Lung (tissue), 11 donors: ENCODE measurements at regions not wholly inside any gene's neighbourhood (a gene's known extent, or its start where the extent isn't known, plus 50 kb on each side); places are given as distances from the start of the nearest gene placed in this dataset.

ENCODE experiments used
- ATAC-seq: fragments of 200-7000 bp; cut with Tn5 transposase; one replicate; pipeline ENCODE4 v1.9.1; 2020; ENCODE audit warnings: moderate number of reproducible peaks; ENCODE audit not compliant: insufficient read depth, low FRiP score
- DNase-seq, 3 donors: peaks; one replicate each; pipeline ENCODE4 v3.0.0-alpha.2; 2013 to 2017
- H3K27ac ChIP-seq, 2 donors: one replicate each; pipeline ENCODE4 v1.5.1; 2013; ENCODE audit warnings: mild to moderate bottlenecking in 2 of 2, moderate library complexity in 2 of 2, control low read depth in 1 of 2, inconsistent platforms in 1 of 2, low read depth in 1 of 2, low read length in 1 of 2
- H3K27me3 ChIP-seq, 3 donors: one replicate each; pipeline ENCODE4 v1.5.1; 2013; ENCODE audit warnings: low read length in 2 of 3; ENCODE audit not compliant: control insufficient read depth in 3 of 3, insufficient read depth in 3 of 3
- H3K36me3 ChIP-seq, 4 donors: one replicate each; pipeline ENCODE4 v1.5.1; 2013; ENCODE audit warnings: low read length in 4 of 4, mild to moderate bottlenecking in 1 of 4, moderate library complexity in 1 of 4; ENCODE audit not compliant: control insufficient read depth in 4 of 4, insufficient read depth in 4 of 4
- H3K4me1 ChIP-seq, 5 donors: one replicate each; pipeline ENCODE4 v1.5.1; 2013; ENCODE audit warnings: low read length in 5 of 5, mild to moderate bottlenecking in 2 of 5, moderate library complexity in 1 of 5; ENCODE audit not compliant: control insufficient read depth in 5 of 5, insufficient read depth in 5 of 5
- H3K4me3 ChIP-seq: one replicate; pipeline ENCODE4 v1.5.1; 2013; ENCODE audit warnings: mild to moderate bottlenecking, control low read depth, moderate library complexity
- H3K9ac ChIP-seq, 2 donors: one replicate each; pipeline ENCODE4 v1.5.1; 2013; ENCODE audit warnings: low read length in 2 of 2, control low read depth in 1 of 2; ENCODE audit not compliant: insufficient read depth in 1 of 2
- H3K9me3 ChIP-seq, 4 donors: one replicate each; pipeline ENCODE4 v1.5.1; 2013; ENCODE audit warnings: low read length in 3 of 4, mild to moderate bottlenecking in 1 of 4, moderate library complexity in 1 of 4; ENCODE audit not compliant: control insufficient read depth in 4 of 4, insufficient read depth in 3 of 4
- CTCF ChIP-seq: IDR thresholded peaks from 2 replicates; pipeline ENCODE4 v1.5.1; 2012; ENCODE audit warnings: mild to moderate bottlenecking; ENCODE audit errors: control extremely low read depth, extremely low read depth
- WGBS, 2 donors: extraction: QIAGEN DNeasy Blood & Tissue Kit; methylation state at CpG; one replicate each; pipeline ENCODE4 v1.1.7; 2013; 5-methylcytosine and 5-hydroxymethylcytosine counted together
- donor health status: control.
- donor health status: control.
- donor health status: Bipolar disorder and iron deficiency.
- donor health status: healthy.
- donor health status: DM: yes; HTN: yes; CAD: no.

DNA sequence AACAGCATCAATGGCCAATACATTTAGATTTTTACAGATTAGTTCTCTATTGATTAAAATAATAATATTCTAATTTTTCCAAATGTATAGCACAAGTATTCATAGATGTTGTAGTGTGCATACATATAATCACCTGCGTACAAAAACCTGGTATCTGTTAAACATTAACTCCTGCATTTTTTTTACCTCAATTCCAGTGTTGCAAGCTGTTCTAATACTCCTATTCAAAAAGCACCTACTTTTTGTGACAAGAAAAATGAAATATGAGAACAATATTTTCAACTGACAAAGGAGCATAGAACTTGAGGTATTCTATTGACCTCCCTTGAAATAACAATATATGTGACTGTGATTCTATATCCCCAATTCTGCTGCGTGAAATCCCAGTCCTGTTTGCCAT lies 422.9 kb upstream of the PCDH20 start:
- no peak for TF ChIP-seq CTCF
- Histone ChIP-seq H3K4me3 (no peak overlapping the region), H3K4me1 (no peaks in the 10 kb centered on the region), H3K9me3 (no peaks in the 10 kb centered on the region), H3K27me3 (no peaks in the 10 kb centered on the region), H3K27ac (no peak overlapping the region), H3K36me3 (no peaks in the 10 kb centered on the region), H3K9ac (no peak overlapping the region)
- no peak for ATAC-seq
- DNase-seq: no peak
- WGBS, 2 donors: 71 to 83% methylated on average over 2 of the region's 2 CpGs

- DNase-seq (no peak), ATAC-seq (no peak)
- no peak overlapping the region for H3K27ac ChIP-seq
- no peaks in the 10 kb centered on the region for H3K27me3 ChIP-seq
- no peaks in the 10 kb centered on the region for H3K9me3 ChIP-seq
- no peak for TF ChIP-seq CTCF
- H3K4me1 ChIP-seq: no peaks in the 10 kb centered on the region
- WGBS, 2 donors: 86 to 88% methylated on average over 3 of the region's 3 CpGs
- no peak overlapping the region for H3K4me3 ChIP-seq
- H3K36me3 ChIP-seq: no peaks in the 10 kb centered on the region
- no peak overlapping the region for H3K9ac ChIP-seq
These were observed 417.6 kb upstream of the PCDH20 start for GRCh38 chr13:61833228-61833627.

GRCh38 chr13:61831026-61831425 lies 415.4 kb upstream of the PCDH20 start:
- ATAC-seq: no peak
- no peak for TF ChIP-seq CTCF
- H3K9me3 ChIP-seq: no peaks in the 10 kb centered on the region
- no peaks in the 10 kb centered on the region for H3K36me3 ChIP-seq
- no peak for DNase-seq
- 63 to 64% methylated on average over 2 of the region's 2 CpGs for WGBS, 2 donors
- H3K4me3 ChIP-seq: no peak overlapping the region
- H3K4me1 ChIP-seq: no peaks in the 10 kb centered on the region
- H3K27ac ChIP-seq: no peak overlapping the region
- H3K9ac ChIP-seq: no peak overlapping the region
- H3K27me3 ChIP-seq: no peaks in the 10 kb centered on the region

- Histone ChIP-seq H3K9me3 (no peaks in the 10 kb centered on the region), H3K27me3 (no peaks in the 10 kb centered on the region), H3K9ac (no peak overlapping the region), H3K36me3 (no peaks in the 10 kb centered on the region), H3K4me1 (no peaks in the 10 kb centered on the region), H3K4me3 (no peak overlapping the region), H3K27ac (no peak overlapping the region)
- WGBS, 2 donors: 54 to 60% methylated on average over 1 of the region's 1 CpG
- no peak for TF ChIP-seq CTCF
- ATAC-seq (no peak), DNase-seq (no peak)
These were observed 414.8 kb upstream of the PCDH20 start for GRCh38 chr13:61830475-61830874.
